ENCODE measurements at regions not wholly inside any gene's neighbourhood (a gene's known extent, or its start where the extent isn't known, plus 50 kb on each side); places are given as distances from the start of the nearest gene placed in this dataset.

DNA sequence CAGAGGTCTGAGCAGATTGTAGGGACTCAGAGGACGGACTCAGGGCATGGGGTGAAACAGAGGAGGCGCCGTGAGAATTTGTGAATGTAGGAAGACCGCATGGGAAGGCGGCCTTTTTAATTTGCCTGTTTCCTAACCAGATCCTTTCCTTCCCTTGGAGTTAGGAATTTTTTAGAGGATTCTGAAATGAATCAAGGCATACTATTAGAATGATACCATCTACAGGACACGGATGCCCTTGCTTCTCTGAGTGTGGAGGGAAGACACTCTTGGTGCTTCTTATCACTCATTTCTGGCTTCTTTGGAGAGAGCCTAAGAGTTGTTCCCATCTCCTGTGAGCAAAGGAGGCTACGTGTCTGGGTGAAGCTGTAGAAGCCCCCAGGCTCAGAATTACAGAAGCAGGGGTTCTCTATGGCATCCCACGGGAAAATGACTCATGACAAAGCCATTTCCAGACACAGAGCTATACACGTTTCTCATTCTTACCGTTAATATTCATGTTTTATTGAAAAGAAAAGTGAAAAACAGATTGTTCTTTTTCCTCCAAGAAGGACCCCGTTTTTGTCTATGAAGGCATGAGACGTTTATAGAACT is 148.5 kb downstream of the EDN3 start:
- Histone ChIP-seq H2BK120ac (ENCODE audit: low read depth, low read length, poor library complexity, severe bottlenecking) (no peak overlapping the region), H4K91ac (ENCODE audit: insufficient read length, low read depth, low read length) (no peak overlapping the region), H2BK5ac (ENCODE audit: insufficient read length, low read length) (no peak overlapping the region), H3K27ac (ENCODE audit: insufficient read length, low read depth, low read length) (no peak overlapping the region), H3K4ac (ENCODE audit: low read depth, low read length) (no peak overlapping the region), H2BK15ac (ENCODE audit: low read depth, low read length) (no peak overlapping the region), H3K9me3 (ENCODE audit: control insufficient read depth, low read depth, low read length) (no peaks in the 10 kb centered on the region), H3K79me2 (ENCODE audit: insufficient read depth, low read length) (no peaks in the 10 kb centered on the region), H4K20me1 (ENCODE audit: control insufficient read depth, insufficient read depth, insufficient read length) (no peaks in the 10 kb centered on the region), H3K27me3 (ENCODE audit: insufficient read depth, low read length) (no peaks in the 10 kb centered on the region; the same call in 1 of the 2 replicates), H2BK12ac (ENCODE audit: insufficient read length, low read depth, low read length) (no peak overlapping the region), H3K4me1 (ENCODE audit: insufficient read depth, low read length) (no peaks in the 10 kb centered on the region), H3K14ac (ENCODE audit: insufficient read depth, low read length) (no peak overlapping the region), H3K18ac (ENCODE audit: insufficient read length, low read depth, low read length) (no peak overlapping the region), H3K4me2 (ENCODE audit: insufficient read depth, insufficient read length, low read length) (no peak overlapping the region), H3K56ac (ENCODE audit: insufficient read length, low read depth, low read length) (no peak overlapping the region), H3K79me1 (ENCODE audit: insufficient read depth, low read depth, low read length, poor library complexity, severe bottlenecking) (no peaks in the 10 kb centered on the region), H3T11ph (ENCODE audit: low read length) (no peak overlapping the region), H4K5ac (ENCODE audit: insufficient read length, low read depth, low read length) (no peak overlapping the region), H4K8ac (replicated peaks; ENCODE audit: insufficient read length, low read depth, low read length) (no peak overlapping the region), H2BK20ac (ENCODE audit: low read depth, low read length, poor library complexity, severe bottlenecking) (no peak overlapping the region), H3K23me2 (ENCODE audit: insufficient read length, low read depth, low read length, poor library complexity, severe bottlenecking) (no peaks in the 10 kb centered on the region), H2AFZ (ENCODE audit: low read length) (no peak overlapping the region), H3K23ac (ENCODE audit: insufficient read length, low read depth, low read length) (no peak overlapping the region), H3K9ac (ENCODE audit: extremely low read depth, insufficient read length, low read length) (no peak overlapping the region), H2AK5ac (ENCODE audit: insufficient read length, low read length) (no peak overlapping the region)
- Mint-ChIP-seq H3K4me1 (peaks cover 19 to 20% of the 10 kb centered on the region in 2 experiments), H3K27me3 (ENCODE audit: low read depth) (peaks cover 29% of the 10 kb centered on the region), H3K9me3 (no peaks in the 10 kb centered on the region), H3K4me3 (no peak overlapping the region), H3K27ac (no peak overlapping the region), H3K36me3 (ENCODE audit: insufficient read depth in 1 of 3, low read depth in 3 of 3) (no peaks in the 10 kb centered on the region)
- TF ChIP-seq CTCF (conservative IDR thresholded peaks at IDR 0.05), result no peak
- DNase-seq, result no peak
- no CpG with 5 or more reads among the region's 12 CpGs for WGBS (ENCODE audit: extremely low coverage, insufficient read length, low lambda C conversion rate)

Data from H9 (cell line).